ENCODE measurements at regions not wholly inside any gene's neighbourhood (a gene's known extent, or its start where the extent isn't known, plus 50 kb on each side); places are given as distances from the start of the nearest gene placed in this dataset.

- no peaks in the 10 kb centered on the region for H3K9me3 Mint-ChIP-seq
- DNase-seq (ENCODE audit: extremely low spot score, unreplicated experiment), result no peak
- no peak overlapping the region for H3K4me3 Mint-ChIP-seq
- peaks cover 3% of the 10 kb centered on the region for H3K27me3 Mint-ChIP-seq
- no peak for TF ChIP-seq CTCF (conservative IDR thresholded peaks at IDR 0.05)
- H3K4me1 Mint-ChIP-seq (ENCODE audit: unreplicated experiment), result peaks cover 9% of the 10 kb centered on the region
- no peaks in the 10 kb centered on the region for H3K36me3 Mint-ChIP-seq
- peak overlapping the region; percentile 9 for H3K27ac Mint-ChIP-seq
These were observed 131.8 kb upstream of the UBE2E2 start for GRCh38 chr3:23071296-23071695.

- H3K4me3 Mint-ChIP-seq, result no peak overlapping the region
- H3K4me1 Mint-ChIP-seq (ENCODE audit: unreplicated experiment), result peaks cover 13% of the 10 kb centered on the region
- no peaks in the 10 kb centered on the region for H3K9me3 Mint-ChIP-seq
- DNase-seq (ENCODE audit: extremely low spot score, unreplicated experiment), result no peak
- H3K27ac Mint-ChIP-seq, result peak overlapping the region; percentile 9
- no peak for TF ChIP-seq CTCF (conservative IDR thresholded peaks at IDR 0.05)
- H3K27me3 Mint-ChIP-seq, result peaks cover 3% of the 10 kb centered on the region
- H3K36me3 Mint-ChIP-seq, result no peaks in the 10 kb centered on the region
These were observed 131.4 kb upstream of the UBE2E2 start for GRCh38 chr3:23071758-23072157.

GRCh38 chr3:23072693-23073092 lies 130.4 kb upstream of the UBE2E2 start:
- no peak for TF ChIP-seq CTCF (conservative IDR thresholded peaks at IDR 0.05)
- Mint-ChIP-seq H3K27ac (no peak overlapping the region), H3K36me3 (no peaks in the 10 kb centered on the region), H3K9me3 (no peaks in the 10 kb centered on the region), H3K27me3 (peaks cover 3% of the 10 kb centered on the region), H3K4me3 (no peak overlapping the region), H3K4me1 (ENCODE audit: unreplicated experiment) (peaks cover 10% of the 10 kb centered on the region)
- DNase-seq (ENCODE audit: extremely low spot score, unreplicated experiment), result no peak

- Mint-ChIP-seq H3K4me3 (no peak overlapping the region), H3K27me3 (peaks cover 3% of the 10 kb centered on the region), H3K4me1 (ENCODE audit: unreplicated experiment) (peaks cover 10% of the 10 kb centered on the region), H3K9me3 (no peaks in the 10 kb centered on the region), H3K36me3 (no peaks in the 10 kb centered on the region), H3K27ac (no peak overlapping the region)
- no peak for TF ChIP-seq CTCF (conservative IDR thresholded peaks at IDR 0.05)
- DNase-seq (ENCODE audit: extremely low spot score, unreplicated experiment), result no peak
These were observed 129.3 kb upstream of the UBE2E2 start for GRCh38 chr3:23073724-23074305.

GRCh38 chr3:23075496-23075895 lies 127.6 kb upstream of the UBE2E2 start:
- no peak for TF ChIP-seq CTCF (conservative IDR thresholded peaks at IDR 0.05)
- peaks cover 10% of the 10 kb centered on the region for H3K4me1 Mint-ChIP-seq (ENCODE audit: unreplicated experiment)
- H3K36me3 Mint-ChIP-seq, result no peaks in the 10 kb centered on the region

GRCh38 chr3:23076437-23076836 lies 126.7 kb upstream of the UBE2E2 start:
- Mint-ChIP-seq H3K27me3 (peaks cover 3% of the 10 kb centered on the region), H3K36me3 (no peaks in the 10 kb centered on the region), H3K4me1 (ENCODE audit: unreplicated experiment) (peaks cover 10% of the 10 kb centered on the region), H3K4me3 (no peak overlapping the region), H3K27ac (no peak overlapping the region), H3K9me3 (no peaks in the 10 kb centered on the region)
- TF ChIP-seq CTCF (conservative IDR thresholded peaks at IDR 0.05), result no peak
- no peak for DNase-seq (ENCODE audit: extremely low spot score, unreplicated experiment)

More at GRCh38 chr3:23075496-23075895, 127.6 kb upstream of the UBE2E2 start:
- H3K9me3 Mint-ChIP-seq, result no peaks in the 10 kb centered on the region
- no peak overlapping the region for H3K4me3 Mint-ChIP-seq
- no peak for DNase-seq (ENCODE audit: extremely low spot score, unreplicated experiment)
- peaks cover 3% of the 10 kb centered on the region for H3K27me3 Mint-ChIP-seq
- no peak overlapping the region for H3K27ac Mint-ChIP-seq
